Upper lobe of left lung (tissue), 6 donors: ENCODE measurements at regions not wholly inside any gene's neighbourhood (a gene's known extent, or its start where the extent isn't known, plus 50 kb on each side); places are given as distances from the start of the nearest gene placed in this dataset.

Source experiments
- ATAC-seq, 2 donors: fragments of 200-7000 bp; cut with Tn5 transposase; one replicate each; pipeline ENCODE4 v1.9.1; 2022; ENCODE audit warnings: mild to moderate bottlenecking in 2 of 2, moderate library complexity in 2 of 2; ENCODE audit not compliant: low FRiP score in 2 of 2
- DNase-seq, 2 donors: peaks; one replicate each; pipeline ENCODE4 v3.0.0-alpha.2; 2019 to 2020
- H3K27ac ChIP-seq, 4 donors: fragments of 200-600 bp; sonication (generic); one replicate each; pipeline ENCODE4 v1.5.1; 2016 to 2019
- H3K27me3 ChIP-seq, 4 donors: fragments of 200-600 bp; sonication (generic); one replicate each; pipeline ENCODE4 v1.5.1; 2017 to 2019
- H3K36me3 ChIP-seq, 4 donors: fragments of 200-600 bp; sonication (generic); one replicate each; pipeline ENCODE4 v1.5.1; 2016 to 2019
- H3K4me1 ChIP-seq, 4 donors: fragments of 200-600 bp; sonication (generic); one replicate each; pipeline ENCODE4 v1.5.1; 2018 to 2019
- H3K4me3 ChIP-seq, 4 donors: fragments of 200-600 bp; sonication (generic); one replicate each; pipeline ENCODE4 v1.5.1; 2017 to 2019; ENCODE audit warnings: mild to moderate bottlenecking in 2 of 4, moderate library complexity in 1 of 4
- H3K9me3 ChIP-seq, 4 donors: fragments of 200-600 bp; sonication (generic); one replicate each; pipeline ENCODE4 v1.5.1; 2018 to 2019
- CTCF ChIP-seq, 6 experiments: fragments of 450-650 bp in 4 of 6; fragments of 200-600 bp in 2 of 6; sonication (generic) in 2 of 6; IDR thresholded peaks; one replicate each; pipeline ENCODE4 v1.5.1; 2016 to 2019; ENCODE audit warnings: antibody characterized with exemption in 6 of 6
- EP300 ChIP-seq, 4 donors: sonication (generic); formaldehyde crosslinking; IDR thresholded peaks; one replicate each; pipeline ENCODE4 v1.5.1; 2017; ENCODE audit warnings: antibody characterized with exemption in 4 of 4, control low read depth in 2 of 4
- POLR2A ChIP-seq, 4 donors: fragments of 450-650 bp; IDR thresholded peaks; one replicate each; pipeline ENCODE4 v1.5.1; 2016 to 2017; ENCODE audit warnings: antibody characterized with exemption in 4 of 4, mild to moderate bottlenecking in 2 of 4
- POLR2AphosphoS5 ChIP-seq, 2 donors: sonication (generic); formaldehyde crosslinking; IDR thresholded peaks; one replicate each; pipeline ENCODE4 v1.5.1; 2017; ENCODE audit warnings: antibody characterized with exemption in 2 of 2
- WGBS, 2 donors: methylation state at CpG; one replicate each; pipeline ENCODE4 v1.1.5; 2017 to 2018; 5-methylcytosine and 5-hydroxymethylcytosine counted together
- donor health status: DM: no; HTN: no; CAD: no; lungs with moderate emphysema.
- donor health status: DM: no; HTN: yes; CAD: no; lungs with severe emphysema.

- ATAC-seq (no peak), DNase-seq (peak in 1 of 2 donors; percentile 23)
- WGBS, 2 donors = 92 to 93% methylated on average over 11 of the region's 11 CpGs
- no peak overlapping the region for H3K27ac ChIP-seq
- no peaks in the 10 kb centered on the region for H3K36me3 ChIP-seq
- no peaks in the 10 kb centered on the region for H3K9me3 ChIP-seq
- TF ChIP-seq EP300 (IDR thresholded peaks at IDR 0.05) = no peak
- TF ChIP-seq POLR2AphosphoS5 (IDR thresholded peaks at IDR 0.05) = no peak
- TF ChIP-seq POLR2A (IDR thresholded peaks at IDR 0.05) = no peak
- TF ChIP-seq CTCF (IDR thresholded peaks at IDR 0.05) = no peak
- H3K4me1 ChIP-seq = no peaks in the 10 kb centered on the region
- H3K4me3 ChIP-seq = no peak overlapping the region
- H3K27me3 ChIP-seq = no peaks in the 10 kb centered on the region
These were observed 217.5 kb downstream of the TMEM200A start for GRCh38 chr6:130583268-130583667.

GRCh38 chr6:130585587-130585986, 219.8 kb downstream of the TMEM200A start:
- ATAC-seq = no peak
- WGBS, 2 donors = 70 to 80% methylated on average over 5 of the region's 5 CpGs

DNA sequence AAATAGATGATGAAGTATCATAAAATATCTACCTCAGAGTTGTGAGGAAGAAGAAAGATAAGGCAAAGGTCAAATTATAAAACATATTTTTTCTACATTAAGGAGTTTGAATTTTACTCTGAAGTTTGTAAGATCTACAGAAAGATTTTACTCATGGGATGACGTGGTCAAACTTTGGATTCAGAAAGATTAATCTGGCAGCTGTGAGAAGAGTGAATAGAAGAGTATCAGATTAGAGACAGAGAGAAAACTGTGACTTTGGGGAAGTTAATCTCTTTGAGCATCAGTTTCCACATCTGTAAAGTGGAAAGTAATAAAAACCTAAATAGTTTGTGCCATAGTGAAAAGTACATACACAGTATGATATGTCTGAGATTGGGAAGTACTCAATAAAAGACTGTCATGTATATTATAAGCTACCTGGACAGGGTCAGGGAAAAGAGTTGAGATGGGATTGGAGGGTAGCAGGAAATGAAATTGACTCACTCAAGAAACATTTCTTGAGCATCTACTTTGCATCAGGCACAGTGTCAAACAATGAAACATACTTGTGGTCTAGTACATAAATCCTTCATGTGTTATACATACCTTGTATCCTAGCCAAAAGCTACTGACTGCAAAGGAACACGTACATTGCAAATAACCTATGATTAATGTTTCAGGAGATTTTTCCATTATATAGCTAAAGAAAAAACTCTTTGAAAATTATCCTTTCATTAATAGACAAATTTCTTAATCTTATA, 222.1 kb downstream of the TMEM200A start:
- no peak for ATAC-seq
- H3K27ac ChIP-seq = no peak overlapping the region
- no peaks in the 10 kb centered on the region for H3K9me3 ChIP-seq
- H3K4me1 ChIP-seq = no peaks in the 10 kb centered on the region
- H3K27me3 ChIP-seq = no peaks in the 10 kb centered on the region
- TF ChIP-seq EP300 (IDR thresholded peaks at IDR 0.05) (no peak), CTCF (IDR thresholded peaks at IDR 0.05) (no peak), POLR2AphosphoS5 (IDR thresholded peaks at IDR 0.05) (no peak), POLR2A (IDR thresholded peaks at IDR 0.05) (no peak)
- WGBS, 2 donors = 74 to 78% methylated on average over 2 of the region's 2 CpGs
- DNase-seq = no peak
- no peaks in the 10 kb centered on the region for H3K36me3 ChIP-seq
- H3K4me3 ChIP-seq = no peak overlapping the region

More at GRCh38 chr6:130585587-130585986, 219.8 kb downstream of the TMEM200A start:
- Histone ChIP-seq H3K27ac (no peak overlapping the region), H3K36me3 (no peaks in the 10 kb centered on the region), H3K27me3 (no peaks in the 10 kb centered on the region), H3K9me3 (no peaks in the 10 kb centered on the region), H3K4me1 (no peaks in the 10 kb centered on the region), H3K4me3 (no peak overlapping the region)
- no peak for DNase-seq
- TF ChIP-seq CTCF (IDR thresholded peaks at IDR 0.05) (no peak), POLR2AphosphoS5 (IDR thresholded peaks at IDR 0.05) (no peak), EP300 (IDR thresholded peaks at IDR 0.05) (no peak), POLR2A (IDR thresholded peaks at IDR 0.05) (no peak)

DNA sequence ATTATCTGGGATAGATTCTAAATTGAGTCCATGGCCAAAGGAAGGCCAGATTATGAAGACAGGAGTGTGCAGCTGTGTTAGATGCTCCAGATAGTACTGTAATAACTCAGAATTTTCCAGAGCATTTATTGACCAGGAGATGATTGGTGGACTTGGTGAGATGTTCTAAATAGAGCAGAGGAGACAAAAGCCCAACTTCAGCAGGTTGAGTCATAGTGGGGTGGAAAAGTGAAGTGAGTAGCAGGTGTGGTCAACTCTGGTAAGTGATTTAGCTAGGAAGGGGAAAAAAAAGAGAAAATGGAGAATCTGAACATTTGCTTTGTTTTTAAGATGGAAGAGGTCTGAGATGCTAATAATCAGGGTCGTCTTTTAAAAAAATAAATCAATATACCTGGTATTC, 227.4 kb downstream of the TMEM200A start:
- ATAC-seq (no peak), DNase-seq (no peak)
- Histone ChIP-seq H3K36me3 (no peaks in the 10 kb centered on the region), H3K4me3 (no peak overlapping the region), H3K9me3 (no peaks in the 10 kb centered on the region), H3K4me1 (no peaks in the 10 kb centered on the region), H3K27ac (no peak overlapping the region), H3K27me3 (no peaks in the 10 kb centered on the region)
- WGBS, 2 donors = 91% methylated on average over 1 of the region's 1 CpG
- no peak for TF ChIP-seq POLR2A (IDR thresholded peaks at IDR 0.05)
- no peak for TF ChIP-seq EP300 (IDR thresholded peaks at IDR 0.05)
- no peak for TF ChIP-seq POLR2AphosphoS5 (IDR thresholded peaks at IDR 0.05)
- no peak for TF ChIP-seq CTCF (IDR thresholded peaks at IDR 0.05)

DNA sequence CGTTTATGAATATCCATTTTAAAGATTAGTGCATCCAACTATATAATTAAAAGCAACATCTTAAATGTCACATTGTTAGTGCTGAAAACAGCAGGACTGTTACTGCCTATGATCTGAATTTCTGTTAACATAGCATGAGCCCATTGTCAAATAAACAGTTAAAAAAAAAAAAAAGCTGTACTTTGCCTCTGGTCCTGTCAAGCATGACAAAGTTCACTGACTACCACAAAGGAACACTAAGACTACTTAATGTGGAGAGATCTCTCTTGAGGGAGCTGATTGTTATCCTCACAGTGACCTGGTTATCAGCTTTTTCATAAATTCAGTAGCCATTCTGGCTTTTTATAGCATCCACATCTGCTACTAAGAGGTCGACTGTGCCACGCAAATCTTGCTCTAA, 228.1 kb downstream of the TMEM200A start:
- H3K36me3 ChIP-seq = no peaks in the 10 kb centered on the region
- DNase-seq (no peak), ATAC-seq (no peak)
- no peak overlapping the region for H3K4me3 ChIP-seq
- H3K4me1 ChIP-seq = no peaks in the 10 kb centered on the region
- TF ChIP-seq CTCF (IDR thresholded peaks at IDR 0.05) (no peak), POLR2A (IDR thresholded peaks at IDR 0.05) (no peak), EP300 (IDR thresholded peaks at IDR 0.05) (no peak), POLR2AphosphoS5 (IDR thresholded peaks at IDR 0.05) (no peak)
- H3K9me3 ChIP-seq = no peaks in the 10 kb centered on the region
- H3K27ac ChIP-seq = no peak overlapping the region
- WGBS, 2 donors = 79 to 85% methylated on average over 3 of the region's 3 CpGs
- H3K27me3 ChIP-seq = no peaks in the 10 kb centered on the region
